Muscle of leg (tissue), 3 donors: ENCODE measurements at regions not wholly inside any gene's neighbourhood (a gene's known extent, or its start where the extent isn't known, plus 50 kb on each side); places are given as distances from the start of the nearest gene placed in this dataset.

ENCODE experiments used
- DNase-seq: peaks from one replicate; pipeline ENCODE4 v3.0.0; 2013
- H3K27ac ChIP-seq: one replicate; pipeline ENCODE4 v1.5.1; 2013; ENCODE audit warnings: mild to moderate bottlenecking, low read length, control low read depth
- H3K27me3 ChIP-seq: one replicate; pipeline ENCODE4 v1.6.1; 2013; ENCODE audit warnings: low read length; ENCODE audit not compliant: control insufficient read depth, insufficient read depth
- H3K36me3 ChIP-seq: one replicate; pipeline ENCODE4 v1.6.1; 2013; ENCODE audit warnings: low read length; ENCODE audit not compliant: control insufficient read depth, insufficient read depth
- H3K4me1 ChIP-seq: one replicate; pipeline ENCODE4 v1.6.1; 2013; ENCODE audit warnings: low read length; ENCODE audit not compliant: control insufficient read depth, insufficient read depth
- H3K4me3 ChIP-seq: one replicate; pipeline ENCODE4 v1.5.1; 2013; ENCODE audit warnings: low read length, control low read depth
- H3K9me3 ChIP-seq: replicated peaks from 2 replicates; pipeline ENCODE4 v1.6.1; 2013; ENCODE audit warnings: low read depth, low read length; ENCODE audit not compliant: control insufficient read depth
- WGBS: methylation state at CpG from one replicate; pipeline ENCODE4 v1.1.5; 2013; ENCODE audit warnings: missing lambda C conversion rate; ENCODE audit not compliant: insufficient coverage; 5-methylcytosine and 5-hydroxymethylcytosine counted together

- Histone ChIP-seq H3K27ac (no peak overlapping the region), H3K9me3 (no peaks in the 10 kb centered on the region), H3K4me3 (no peak overlapping the region), H3K4me1 (no peaks in the 10 kb centered on the region), H3K36me3 (no peaks in the 10 kb centered on the region), H3K27me3 (no peaks in the 10 kb centered on the region)
- no peak for DNase-seq
- no CpG with 5 or more reads among the region's 2 CpGs for WGBS
Measured at GRCh38 chr14:45361727-45362126, 108.7 kb upstream of the MIS18BP1 start.

- H3K9me3 ChIP-seq = no peaks in the 10 kb centered on the region
- H3K27ac ChIP-seq = no peak overlapping the region
- no peak for DNase-seq
- no peaks in the 10 kb centered on the region for H3K36me3 ChIP-seq
- H3K27me3 ChIP-seq = no peaks in the 10 kb centered on the region
- no peaks in the 10 kb centered on the region for H3K4me1 ChIP-seq
- no peak overlapping the region for H3K4me3 ChIP-seq
- 100% methylated on average over 2 of the region's 3 CpGs for WGBS
Measured at GRCh38 chr14:45359746-45360145, 106.7 kb upstream of the MIS18BP1 start.

DNA sequence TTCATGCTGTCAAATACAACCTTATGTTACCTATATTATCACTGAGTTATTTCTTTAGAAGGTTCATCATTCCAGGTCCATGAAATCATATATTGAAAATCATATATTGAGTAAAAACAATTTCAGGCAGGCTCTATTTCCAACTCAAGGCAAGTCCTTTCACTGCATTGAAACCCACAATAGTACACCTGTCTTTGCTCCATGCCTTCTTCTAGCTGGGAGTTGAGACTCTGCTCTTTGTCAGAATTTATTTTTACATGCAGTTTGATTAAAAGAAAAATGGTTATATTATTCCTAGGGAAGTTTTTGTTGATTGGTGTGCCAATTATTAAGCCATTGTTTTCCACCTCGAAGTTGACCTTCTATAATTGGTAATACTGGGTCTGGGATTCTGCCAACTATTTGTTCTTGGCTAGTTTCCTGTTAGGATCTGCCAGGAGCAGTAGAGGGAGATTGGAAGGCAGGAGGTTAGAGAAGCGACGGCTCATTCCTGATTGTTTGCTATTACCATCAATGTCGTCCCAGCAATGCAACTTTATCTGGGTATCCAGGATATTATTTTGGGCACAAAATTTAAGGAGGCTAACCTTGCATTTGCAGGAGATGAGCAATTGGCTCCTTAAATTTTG lies 79.5 kb upstream of the MIS18BP1 start:
- Histone ChIP-seq H3K27me3 (no peaks in the 10 kb centered on the region), H3K4me1 (no peaks in the 10 kb centered on the region), H3K27ac (no peak overlapping the region), H3K9me3 (peaks cover 6% of the 10 kb centered on the region), H3K4me3 (no peak overlapping the region), H3K36me3 (no peaks in the 10 kb centered on the region)
- DNase-seq = no peak
- WGBS = 40% methylated on average over 2 of the region's 4 CpGs

- WGBS = no CpG with 5 or more reads among the region's 1 CpG
- no peaks in the 10 kb centered on the region for H3K4me1 ChIP-seq
- no peak for DNase-seq
Measured at GRCh38 chr14:45308745-45309397, 55.9 kb upstream of the MIS18BP1 start.

More at GRCh38 chr14:45308745-45309397, 55.9 kb upstream of the MIS18BP1 start:
- Histone ChIP-seq H3K36me3 (no peaks in the 10 kb centered on the region), H3K4me3 (no peak overlapping the region), H3K27me3 (no peaks in the 10 kb centered on the region), H3K27ac (no peak overlapping the region), H3K9me3 (no peaks in the 10 kb centered on the region)
